ENCODE measurements at regions not wholly inside any gene's neighbourhood (a gene's known extent, or its start where the extent isn't known, plus 50 kb on each side); places are given as distances from the start of the nearest gene placed in this dataset.

DNA sequence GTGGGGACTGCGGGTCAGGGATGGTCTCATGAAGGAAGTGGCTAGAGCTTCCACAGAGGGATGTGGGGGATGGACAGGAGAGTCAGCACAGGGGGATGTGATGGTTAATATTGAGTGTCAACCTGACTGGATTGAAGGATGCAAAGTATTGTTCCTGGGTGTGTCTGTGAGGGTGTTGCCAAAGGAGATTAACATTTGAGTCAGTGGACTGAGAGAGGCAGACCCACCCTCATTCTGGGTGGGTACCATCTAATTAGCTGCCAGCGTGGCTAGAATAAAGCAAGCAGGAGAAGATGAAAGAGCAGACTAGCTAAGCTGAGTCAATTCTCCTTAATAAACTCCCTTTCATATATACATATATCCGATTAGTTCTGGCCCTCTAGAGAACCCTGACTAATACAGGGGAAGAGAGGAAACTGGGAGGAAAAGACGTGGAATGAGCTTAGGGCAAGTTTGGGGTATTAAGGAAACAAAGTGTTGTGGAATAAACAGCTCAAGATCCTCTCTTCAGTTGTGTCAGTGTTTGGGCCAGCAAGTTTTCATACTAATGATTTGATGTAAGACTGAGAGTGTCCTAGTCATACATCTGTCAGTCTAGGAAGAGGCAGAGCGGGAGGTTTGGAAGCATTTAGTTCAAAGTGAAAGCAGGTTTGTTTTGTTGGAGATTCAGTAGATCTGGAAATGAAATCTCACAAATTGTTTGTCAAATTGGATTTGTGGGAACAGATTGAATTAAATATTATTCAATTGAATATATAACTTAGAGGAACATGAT, 135.2 kb upstream of the NT5C1B start:
- intact Hi-C loops (cut with DNase I), result no loop called here
- H3K9me3 ChIP-seq, result no peaks in the 10 kb centered on the region
- no peaks in the 10 kb centered on the region for H3K36me3 ChIP-seq
- TF ChIP-seq POLR2AphosphoS5 (IDR thresholded peaks at IDR 0.05; ENCODE audit: insufficient read depth in 1 of 2, low read depth in 1 of 2), result no peak
- TF ChIP-seq POLR2A (IDR thresholded peaks at IDR 0.05), result no peak
- TF ChIP-seq, protein P1, sequence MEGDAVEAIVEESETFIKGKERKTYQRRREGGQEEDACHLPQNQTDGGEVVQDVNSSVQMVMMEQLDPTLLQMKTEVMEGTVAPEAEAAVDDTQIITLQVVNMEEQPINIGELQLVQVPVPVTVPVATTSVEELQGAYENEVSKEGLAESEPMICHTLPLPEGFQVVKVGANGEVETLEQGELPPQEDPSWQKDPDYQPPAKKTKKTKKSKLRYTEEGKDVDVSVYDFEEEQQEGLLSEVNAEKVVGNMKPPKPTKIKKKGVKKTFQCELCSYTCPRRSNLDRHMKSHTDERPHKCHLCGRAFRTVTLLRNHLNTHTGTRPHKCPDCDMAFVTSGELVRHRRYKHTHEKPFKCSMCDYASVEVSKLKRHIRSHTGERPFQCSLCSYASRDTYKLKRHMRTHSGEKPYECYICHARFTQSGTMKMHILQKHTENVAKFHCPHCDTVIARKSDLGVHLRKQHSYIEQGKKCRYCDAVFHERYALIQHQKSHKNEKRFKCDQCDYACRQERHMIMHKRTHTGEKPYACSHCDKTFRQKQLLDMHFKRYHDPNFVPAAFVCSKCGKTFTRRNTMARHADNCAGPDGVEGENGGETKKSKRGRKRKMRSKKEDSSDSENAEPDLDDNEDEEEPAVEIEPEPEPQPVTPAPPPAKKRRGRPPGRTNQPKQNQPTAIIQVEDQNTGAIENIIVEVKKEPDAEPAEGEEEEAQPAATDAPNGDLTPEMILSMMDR (IDR thresholded peaks at IDR 0.05), result no peak
- no peaks in the 10 kb centered on the region for H3K27me3 ChIP-seq
- no peak overlapping the region for H3K27ac ChIP-seq
- DNase-seq (ENCODE audit: extremely low spot score in 2 of 2), result no peak
- H3K4me3 ChIP-seq, result no peak overlapping the region
- no peaks in the 10 kb centered on the region for H3K4me1 ChIP-seq

DNA sequence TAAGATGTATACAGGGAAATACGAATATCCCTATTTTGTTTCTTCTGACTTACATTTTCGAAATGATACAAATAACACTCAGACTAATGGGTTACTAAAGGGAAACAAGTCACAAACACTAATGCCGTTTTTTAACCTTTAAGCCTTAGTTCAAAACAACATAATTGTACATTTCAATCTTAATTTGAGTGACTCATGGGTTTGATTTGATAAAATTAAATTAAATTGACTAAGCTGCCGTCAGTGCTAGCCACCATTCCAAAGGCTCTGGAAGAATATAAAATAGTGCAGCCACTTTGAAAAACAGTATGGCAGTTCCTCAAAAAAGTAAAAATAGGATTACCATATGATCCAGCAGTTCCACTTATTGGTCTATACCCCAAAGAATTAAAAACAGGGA, 133.8 kb upstream of the NT5C1B start:
- DNase-seq (ENCODE audit: extremely low spot score in 2 of 2), result no peak

DNA sequence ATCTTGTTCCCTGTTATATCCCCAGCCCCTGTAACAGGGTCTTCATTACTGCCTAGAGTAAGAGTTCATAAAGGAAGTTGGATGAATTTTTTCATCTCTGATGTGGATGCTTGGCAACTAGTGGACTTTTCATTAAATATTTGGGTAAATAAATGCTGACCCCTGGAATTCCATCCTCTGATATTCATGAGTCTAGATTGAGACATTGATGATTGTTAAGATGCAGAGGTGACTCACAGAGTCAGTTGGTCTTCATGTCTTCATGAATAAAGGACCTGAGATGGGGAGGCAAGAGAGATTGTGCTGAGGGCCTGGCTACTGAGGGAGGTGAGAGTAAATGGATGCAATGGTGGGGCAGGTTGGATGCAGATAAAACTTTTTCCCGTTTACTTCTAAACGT, 132.7 kb upstream of the NT5C1B start:
- no peak for DNase-seq (ENCODE audit: extremely low spot score in 2 of 2)
- no peak overlapping the region for H3K27ac ChIP-seq
- TF ChIP-seq, protein P1 (IDR thresholded peaks at IDR 0.05), result no peak
- TF ChIP-seq POLR2AphosphoS5 (IDR thresholded peaks at IDR 0.05; ENCODE audit: insufficient read depth in 1 of 2, low read depth in 1 of 2) (no peak), POLR2A (IDR thresholded peaks at IDR 0.05) (no peak)
- H3K36me3 ChIP-seq, result no peaks in the 10 kb centered on the region
- H3K4me3 ChIP-seq, result no peak overlapping the region
- no peaks in the 10 kb centered on the region for H3K27me3 ChIP-seq
- no peaks in the 10 kb centered on the region for H3K4me1 ChIP-seq
- H3K9me3 ChIP-seq, result no peaks in the 10 kb centered on the region
- intact Hi-C loops (cut with DNase I), result no loop called here

More for the DNA sequence above, 133.8 kb upstream of the NT5C1B start:
- Histone ChIP-seq H3K27me3 (no peaks in the 10 kb centered on the region), H3K9me3 (no peaks in the 10 kb centered on the region), H3K4me3 (no peak overlapping the region), H3K4me1 (no peaks in the 10 kb centered on the region), H3K27ac (no peak overlapping the region), H3K36me3 (no peaks in the 10 kb centered on the region)
- intact Hi-C loops (cut with DNase I), result no loop called here
- TF ChIP-seq POLR2AphosphoS5 (IDR thresholded peaks at IDR 0.05; ENCODE audit: insufficient read depth in 1 of 2, low read depth in 1 of 2), result no peak
- no peak for TF ChIP-seq POLR2A (IDR thresholded peaks at IDR 0.05)
- TF ChIP-seq, protein P1 (IDR thresholded peaks at IDR 0.05), result no peak

DNA sequence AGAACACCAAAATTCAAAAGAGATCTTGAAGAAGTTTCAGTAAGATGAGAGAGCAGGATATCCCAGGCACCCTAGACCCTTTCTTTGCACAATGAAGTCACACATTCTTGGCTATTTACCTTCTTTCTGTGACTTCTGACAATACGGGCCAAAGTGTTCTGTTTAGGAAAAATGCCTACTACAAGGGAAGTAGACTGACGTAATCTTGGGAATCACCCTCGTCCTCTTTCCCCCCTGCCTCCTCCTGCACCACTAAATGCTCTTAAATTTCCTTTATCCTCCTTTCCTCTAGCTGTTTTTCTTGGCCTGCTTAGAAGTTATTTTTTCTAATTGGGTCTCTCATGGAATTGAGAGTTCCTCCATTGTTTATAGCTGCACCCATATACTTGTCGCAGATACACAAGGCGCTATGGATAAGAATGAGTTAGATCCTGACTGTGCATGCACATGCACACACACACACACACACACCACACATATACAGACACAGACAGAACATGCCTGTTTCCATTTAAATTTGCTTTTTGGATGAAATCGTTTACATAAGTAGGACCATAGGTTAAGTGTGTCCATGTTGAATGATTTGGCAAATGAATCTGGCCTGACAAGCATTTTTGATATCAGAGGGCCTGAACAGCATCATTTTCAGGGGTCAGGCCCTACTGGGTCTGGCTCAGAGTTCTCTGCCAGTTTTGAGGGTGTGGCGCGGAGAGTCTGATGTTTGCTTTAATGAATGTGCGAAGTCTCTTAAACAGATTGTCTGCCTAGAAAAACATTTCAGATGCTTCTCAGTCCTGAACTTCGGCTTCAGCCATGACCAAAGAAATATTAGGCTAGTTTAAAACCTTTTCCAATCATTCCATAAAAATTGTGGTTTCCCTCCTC, 131.9 kb upstream of the NT5C1B start:
- Histone ChIP-seq H3K4me1 (no peaks in the 10 kb centered on the region), H3K27me3 (no peaks in the 10 kb centered on the region), H3K4me3 (no peak overlapping the region), H3K36me3 (no peaks in the 10 kb centered on the region), H3K9me3 (no peaks in the 10 kb centered on the region), H3K27ac (no peak overlapping the region)
- TF ChIP-seq, protein P1 (IDR thresholded peaks at IDR 0.05), result no peak
- no peak for TF ChIP-seq POLR2A (IDR thresholded peaks at IDR 0.05)
- no peak for TF ChIP-seq POLR2AphosphoS5 (IDR thresholded peaks at IDR 0.05; ENCODE audit: insufficient read depth in 1 of 2, low read depth in 1 of 2)
- intact Hi-C loops (cut with DNase I), result no loop called here
- DNase-seq (ENCODE audit: extremely low spot score in 2 of 2), result no peak

Data from vagina (tissue), 2 donors.